A673 (cell line): ENCODE measurements at regions not wholly inside any gene's neighbourhood (a gene's known extent, or its start where the extent isn't known, plus 50 kb on each side); places are given as distances from the start of the nearest gene placed in this dataset.

Experiments used
- BruUV-seq: library from RNA; stranded (reverse); fragments of 400-500 nt; replicated peaks from 2 replicates; lab custom pipeline; 2021; lab: Mats Ljungman, UMichigan
- CTCF ChIA-PET: fragments of 300-600 bp; sonication (Branson Sonifier 250); formaldehyde crosslinking; loops from one replicate; lab custom pipeline; 2022; ENCODE audit warnings: antibody characterized with exemption; lab: Charles Lee
- POLR2A ChIA-PET: fragments of 300-600 bp; sonication (Branson Sonifier 250); formaldehyde crosslinking; loops from one replicate; lab custom pipeline; 2022; ENCODE audit warnings: antibody characterized with exemption; ENCODE audit not compliant: low non-redundant PET; lab: Charles Lee
- DNase-seq: peaks from one replicate; pipeline ENCODE4 v3.0.0-alpha.2; 2015; ENCODE audit warnings: low spot score
- H3K27ac ChIP-seq: fragments of 200-600 bp; sonication (generic); 2 replicates; pipeline ENCODE4 v1.5.1; 2016; ENCODE audit warnings: mixed run types, low read depth, mild to moderate bottlenecking, mixed read lengths, antibody characterized with exemption, low read length; ENCODE audit not compliant: poor library complexity, severe bottlenecking
- H3K27me3 ChIP-seq: fragments of 200-600 bp; sonication (generic); replicated peaks from 2 replicates; pipeline ENCODE4 v1.6.1; 2017; ENCODE audit warnings: mixed run types, low read depth, mild to moderate bottlenecking, mixed read lengths, antibody characterized with exemption, low read length; ENCODE audit not compliant: insufficient read depth, poor library complexity
- H3K36me3 ChIP-seq: fragments of 200-600 bp; sonication (generic); 2 replicates; pipeline ENCODE4 v1.6.1; 2016; ENCODE audit warnings: mixed run types, mild to moderate bottlenecking, mixed read lengths, antibody characterized with exemption, low read length; ENCODE audit not compliant: insufficient read depth, poor library complexity, severe bottlenecking
- H3K4me1 ChIP-seq: fragments of 200-600 bp; sonication (generic); 2 replicates; pipeline ENCODE4 v1.6.1; 2017; ENCODE audit warnings: mixed run types, mild to moderate bottlenecking, mixed read lengths, antibody characterized with exemption, low read length; ENCODE audit not compliant: insufficient read depth, poor library complexity, severe bottlenecking
- H3K4me3 ChIP-seq: fragments of 200-600 bp; sonication (generic); 2 replicates; pipeline ENCODE4 v1.5.1; 2016; ENCODE audit warnings: low read depth, mixed run types, mild to moderate bottlenecking, mixed read lengths, low read length; ENCODE audit not compliant: poor library complexity, severe bottlenecking
- H3K9me3 ChIP-seq: fragments of 200-600 bp; sonication (generic); 2 replicates; pipeline ENCODE4 v1.6.1; 2016; ENCODE audit warnings: mixed run types, low read depth, mild to moderate bottlenecking, mixed read lengths, antibody characterized with exemption, low read length; ENCODE audit not compliant: poor library complexity, severe bottlenecking
- CTCF ChIP-seq: fragments of 300-800, 200-600 bp; sonication (generic); conservative IDR thresholded peaks from 2 replicates; pipeline ENCODE4 v1.5.1; 2017; ENCODE audit warnings: low read depth, mild to moderate bottlenecking, antibody characterized with exemption, low read length, moderate library complexity, mixed read lengths
- EZH2 ChIP-seq: fragments of 200-600 bp; sonication (generic); IDR thresholded peaks from 2 replicates; pipeline ENCODE4 v1.6.1; 2017; ENCODE audit warnings: borderline replicate concordance, low read depth, mild to moderate bottlenecking, mixed read lengths, antibody characterized with exemption, low read length; ENCODE audit not compliant: poor library complexity, severe bottlenecking
- intact Hi-C: fragments of 100-400 bp; cut with micrococcal nuclease; formaldehyde crosslinking; loops from one replicate; pipeline ENCODE4 v1.10.0; 2022; ENCODE audit not compliant: unreplicated experiment

GRCh38 chr1:188244681-188245080 lies 1415.9 kb downstream of the PLA2G4A start:
- POLR2A ChIA-PET, result no interaction called here
- H3K9me3 ChIP-seq, result no peaks in the 10 kb centered on the region
- no peak overlapping the region for H3K4me3 ChIP-seq
- TF ChIP-seq EZH2 (no peak), CTCF (no peak)
- H3K4me1 ChIP-seq, result peaks cover 5% of the 10 kb centered on the region
- CTCF ChIA-PET, result no interaction called here
- DNase-seq, result peak; percentile 63
- intact Hi-C loops, result no loop called here
- no TSS peak for BruUV-seq
- H3K36me3 ChIP-seq, result no peaks in the 10 kb centered on the region
- no peaks in the 10 kb centered on the region for H3K27me3 ChIP-seq
- H3K27ac ChIP-seq, result no peak overlapping the region

GRCh38 chr1:188247255-188247654 lies 1418.5 kb downstream of the PLA2G4A start:
- DNase-seq, result no peak
- intact Hi-C loops, result no loop called here
- Histone ChIP-seq H3K4me3 (no peak overlapping the region), H3K36me3 (no peaks in the 10 kb centered on the region), H3K27me3 (no peaks in the 10 kb centered on the region), H3K4me1 (peaks cover 5% of the 10 kb centered on the region), H3K9me3 (no peaks in the 10 kb centered on the region), H3K27ac (no peak overlapping the region)
- POLR2A ChIA-PET, result no interaction called here
- CTCF ChIA-PET, result no interaction called here
- no TSS peak for BruUV-seq
- TF ChIP-seq CTCF (no peak), EZH2 (no peak)

- H3K9me3 ChIP-seq, result no peaks in the 10 kb centered on the region
- no peaks in the 10 kb centered on the region for H3K36me3 ChIP-seq
- ChIA-PET POLR2A (no interaction called here), CTCF (no interaction called here)
- no peak for TF ChIP-seq EZH2
- no peak for TF ChIP-seq CTCF
- no peak for DNase-seq
- no peaks in the 10 kb centered on the region for H3K27me3 ChIP-seq
- H3K27ac ChIP-seq, result no peak overlapping the region
- intact Hi-C loops, result no loop called here
- BruUV-seq, result no TSS peak
- no peak overlapping the region for H3K4me3 ChIP-seq
- peaks cover 4% of the 10 kb centered on the region for H3K4me1 ChIP-seq
Observed at GRCh38 chr1:188249811-188250210, 1421.1 kb downstream of the PLA2G4A start.
